GM12872 (cell line): ENCODE measurements at regions not wholly inside any gene's neighbourhood (a gene's known extent, or its start where the extent isn't known, plus 50 kb on each side); places are given as distances from the start of the nearest gene placed in this dataset.

Source experiments
- TF ChIP-seq, protein P1 (sequence below): IDR thresholded peaks from 3 replicates; pipeline ENCODE4 v1.5.1; 2011; ENCODE audit warnings: low read depth, mild to moderate bottlenecking, low read length, moderate library complexity; ENCODE audit not compliant: insufficient read depth

GRCh38 chr20:16946097-16946496 lies 197.9 kb downstream of the OTOR start:
- TF ChIP-seq, protein P1, sequence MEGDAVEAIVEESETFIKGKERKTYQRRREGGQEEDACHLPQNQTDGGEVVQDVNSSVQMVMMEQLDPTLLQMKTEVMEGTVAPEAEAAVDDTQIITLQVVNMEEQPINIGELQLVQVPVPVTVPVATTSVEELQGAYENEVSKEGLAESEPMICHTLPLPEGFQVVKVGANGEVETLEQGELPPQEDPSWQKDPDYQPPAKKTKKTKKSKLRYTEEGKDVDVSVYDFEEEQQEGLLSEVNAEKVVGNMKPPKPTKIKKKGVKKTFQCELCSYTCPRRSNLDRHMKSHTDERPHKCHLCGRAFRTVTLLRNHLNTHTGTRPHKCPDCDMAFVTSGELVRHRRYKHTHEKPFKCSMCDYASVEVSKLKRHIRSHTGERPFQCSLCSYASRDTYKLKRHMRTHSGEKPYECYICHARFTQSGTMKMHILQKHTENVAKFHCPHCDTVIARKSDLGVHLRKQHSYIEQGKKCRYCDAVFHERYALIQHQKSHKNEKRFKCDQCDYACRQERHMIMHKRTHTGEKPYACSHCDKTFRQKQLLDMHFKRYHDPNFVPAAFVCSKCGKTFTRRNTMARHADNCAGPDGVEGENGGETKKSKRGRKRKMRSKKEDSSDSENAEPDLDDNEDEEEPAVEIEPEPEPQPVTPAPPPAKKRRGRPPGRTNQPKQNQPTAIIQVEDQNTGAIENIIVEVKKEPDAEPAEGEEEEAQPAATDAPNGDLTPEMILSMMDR = no peak

DNA sequence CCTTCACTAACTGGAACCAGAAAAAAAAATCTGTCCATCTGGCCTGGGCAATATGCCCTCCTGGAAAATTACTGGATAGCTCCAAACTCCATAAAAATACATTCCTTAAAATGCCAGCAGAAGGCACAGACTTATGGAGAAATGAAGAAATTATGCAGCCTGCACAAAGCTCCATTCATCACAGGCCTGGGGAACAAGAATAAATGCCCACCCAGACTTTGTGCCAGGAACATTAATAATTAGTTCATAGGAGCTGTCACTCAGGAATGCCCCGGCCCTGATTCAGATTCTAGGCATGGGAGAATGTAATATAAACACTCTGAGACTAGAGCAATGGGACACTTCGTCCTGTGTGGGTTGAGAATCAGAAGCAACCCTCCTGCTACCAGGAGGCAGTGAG lies 199.3 kb downstream of the OTOR start:
- TF ChIP-seq, protein P1 = no peak

- TF ChIP-seq, protein P1 = no peak
These were observed 203.7 kb downstream of the OTOR start for GRCh38 chr20:16951876-16952275.

GRCh38 chr20:16952965-16953364 lies 204.8 kb downstream of the OTOR start:
- TF ChIP-seq, protein P1 = no peak

GRCh38 chr20:16953858-16954257 lies 205.7 kb downstream of the OTOR start:
- TF ChIP-seq, protein P1 = no peak

GRCh38 chr20:16955462-16955861 lies 207.3 kb downstream of the OTOR start:
- TF ChIP-seq, protein P1 = no peak

GRCh38 chr20:16955971-16956370 lies 207.8 kb downstream of the OTOR start:
- TF ChIP-seq, protein P1 = no peak

GRCh38 chr20:16965401-16965800 lies 217.2 kb downstream of the OTOR start:
- TF ChIP-seq, protein P1 = no peak
